Neural cell (in vitro differentiated cells): ENCODE measurements at regions not wholly inside any gene's neighbourhood (a gene's known extent, or its start where the extent isn't known, plus 50 kb on each side); places are given as distances from the start of the nearest gene placed in this dataset.

ENCODE experiments used
- EP300 ChIP-seq: fragments of 450-650 bp; conservative IDR thresholded peaks from 2 replicates; pipeline ENCODE4 v1.6.1; 2014; ENCODE audit warnings: antibody characterized with exemption, mild to moderate bottlenecking, moderate library complexity; ENCODE audit not compliant: poor library complexity, severe bottlenecking
- EZH2 ChIP-seq: fragments of 200-600, 300-800 bp; shearing (Covaris generic), sonication (generic); IDR thresholded peaks from 2 replicates; pipeline ENCODE4 v1.6.1; 2014; ENCODE audit warnings: antibody characterized with exemption, low read length, borderline replicate concordance, mild to moderate bottlenecking; ENCODE audit not compliant: insufficient read depth, poor library complexity, severe bottlenecking
- MXI1 ChIP-seq: fragments of 450-650 bp; conservative IDR thresholded peaks from 2 replicates; pipeline ENCODE4 v1.6.1; 2014; ENCODE audit warnings: antibody characterized with exemption, mild to moderate bottlenecking; ENCODE audit not compliant: poor library complexity, severe bottlenecking
- POLR2AphosphoS5 ChIP-seq: IDR thresholded peaks from 2 replicates; pipeline ENCODE4 v1.6.1; 2012
- RAD21 ChIP-seq: fragments of 450-650 bp; conservative IDR thresholded peaks from 2 replicates; pipeline ENCODE4 v1.6.1; 2014; ENCODE audit warnings: antibody characterized with exemption, mild to moderate bottlenecking, moderate library complexity
- REST ChIP-seq: IDR thresholded peaks from 2 replicates; pipeline ENCODE4 v1.6.1; 2012; ENCODE audit warnings: borderline replicate concordance
- SMC3 ChIP-seq: fragments of 450-650 bp; conservative IDR thresholded peaks from 2 replicates; pipeline ENCODE4 v1.6.1; 2014; ENCODE audit warnings: antibody characterized with exemption, mild to moderate bottlenecking, moderate library complexity; ENCODE audit not compliant: poor library complexity
- TAF1 ChIP-seq: IDR thresholded peaks from 2 replicates; pipeline ENCODE4 v1.6.1; 2012; ENCODE audit warnings: low read depth
- TF ChIP-seq, protein P1 (sequence below): fragments of 450-650 bp; IDR thresholded peaks from 2 replicates; pipeline ENCODE4 v1.5.1; 2014; ENCODE audit warnings: antibody characterized with exemption, mild to moderate bottlenecking, moderate library complexity; ENCODE audit not compliant: poor library complexity, severe bottlenecking

- TF ChIP-seq EZH2 (no peak), POLR2AphosphoS5 (no peak), REST (no peak), EP300 (no peak), TAF1 (no peak), RAD21 (no peak), MXI1 (no peak), SMC3 (no peak)
- TF ChIP-seq, protein P1, sequence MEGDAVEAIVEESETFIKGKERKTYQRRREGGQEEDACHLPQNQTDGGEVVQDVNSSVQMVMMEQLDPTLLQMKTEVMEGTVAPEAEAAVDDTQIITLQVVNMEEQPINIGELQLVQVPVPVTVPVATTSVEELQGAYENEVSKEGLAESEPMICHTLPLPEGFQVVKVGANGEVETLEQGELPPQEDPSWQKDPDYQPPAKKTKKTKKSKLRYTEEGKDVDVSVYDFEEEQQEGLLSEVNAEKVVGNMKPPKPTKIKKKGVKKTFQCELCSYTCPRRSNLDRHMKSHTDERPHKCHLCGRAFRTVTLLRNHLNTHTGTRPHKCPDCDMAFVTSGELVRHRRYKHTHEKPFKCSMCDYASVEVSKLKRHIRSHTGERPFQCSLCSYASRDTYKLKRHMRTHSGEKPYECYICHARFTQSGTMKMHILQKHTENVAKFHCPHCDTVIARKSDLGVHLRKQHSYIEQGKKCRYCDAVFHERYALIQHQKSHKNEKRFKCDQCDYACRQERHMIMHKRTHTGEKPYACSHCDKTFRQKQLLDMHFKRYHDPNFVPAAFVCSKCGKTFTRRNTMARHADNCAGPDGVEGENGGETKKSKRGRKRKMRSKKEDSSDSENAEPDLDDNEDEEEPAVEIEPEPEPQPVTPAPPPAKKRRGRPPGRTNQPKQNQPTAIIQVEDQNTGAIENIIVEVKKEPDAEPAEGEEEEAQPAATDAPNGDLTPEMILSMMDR = no peak
Observed at GRCh38 chr1:36731226-36732014, 248.7 kb upstream of the CSF3R start.
